NCI-H2196 treated with DMSO at 0.1 percent for 48 hours (cell line): ENCODE measurements at regions not wholly inside any gene's neighbourhood (a gene's known extent, or its start where the extent isn't known, plus 50 kb on each side); places are given as distances from the start of the nearest gene placed in this dataset.

Experiments used
- DNase-seq: peaks from one replicate; lab custom pipeline; 2025; ENCODE audit not compliant: unreplicated experiment; lab: John Stamatoyannopoulos, UW

DNA sequence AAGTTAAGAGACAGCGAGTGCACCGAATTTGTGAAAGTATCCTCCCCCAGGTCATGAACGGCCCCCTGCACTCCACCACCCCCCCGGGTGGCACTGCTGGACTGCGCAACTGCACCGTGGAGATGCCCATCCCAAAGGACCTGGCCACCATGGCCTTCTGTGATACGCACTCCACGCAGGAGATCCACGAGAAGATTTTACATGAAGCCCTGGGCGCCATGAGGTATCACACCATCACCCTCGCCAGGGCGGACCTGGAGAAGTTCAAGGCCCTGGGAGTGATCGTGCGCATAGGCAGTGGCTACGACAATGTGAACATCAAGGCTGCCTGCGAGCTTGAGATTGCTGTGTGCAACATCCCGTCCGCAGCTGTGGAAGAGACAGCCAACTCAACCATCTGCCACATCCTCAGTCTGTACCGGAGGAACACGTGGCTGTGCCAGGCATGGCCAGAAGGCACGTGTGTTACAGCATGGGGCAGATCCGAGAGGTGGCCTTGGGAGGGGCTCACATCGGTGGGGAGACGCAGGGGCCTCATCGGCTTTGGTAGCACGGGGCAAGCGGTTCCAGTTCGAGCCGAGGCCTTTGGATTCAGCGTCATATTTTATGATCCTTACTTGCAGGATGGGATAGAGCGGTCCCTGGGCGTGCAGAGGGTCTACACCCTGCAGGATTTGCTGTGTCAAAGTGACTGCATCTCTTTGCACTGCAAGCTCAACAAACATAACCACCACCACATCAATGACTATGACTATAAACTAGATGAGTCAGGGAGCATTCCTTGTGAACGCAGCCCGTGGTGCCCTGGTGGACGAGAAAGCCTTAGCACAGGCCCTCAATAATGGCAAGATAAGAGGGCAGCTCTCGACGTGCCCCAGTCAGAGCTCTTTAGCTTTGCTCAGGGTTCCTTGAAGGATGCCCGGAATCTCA lies 290.8 kb upstream of the MC4R start:
- DNase-seq, result no peak

DNA sequence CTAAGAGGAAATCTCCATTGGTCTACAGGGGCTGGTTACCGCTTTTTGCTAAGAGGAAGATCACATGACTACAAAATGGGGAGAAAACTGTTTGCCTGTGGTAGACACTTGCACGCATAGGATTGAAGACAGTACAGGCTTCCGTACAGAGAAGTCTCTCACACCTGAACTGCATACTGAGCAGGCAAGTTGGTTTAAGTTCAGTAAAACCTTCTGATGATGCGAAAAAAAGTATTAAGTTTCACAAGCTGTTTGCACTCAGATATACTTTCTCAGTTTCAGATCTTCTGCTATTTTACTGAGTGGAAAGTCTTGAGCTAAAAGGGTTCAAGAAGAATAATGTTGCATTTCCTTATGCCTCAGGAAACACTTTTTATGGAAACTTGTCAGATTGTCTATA lies 292.2 kb upstream of the MC4R start:
- no peak for DNase-seq

DNA sequence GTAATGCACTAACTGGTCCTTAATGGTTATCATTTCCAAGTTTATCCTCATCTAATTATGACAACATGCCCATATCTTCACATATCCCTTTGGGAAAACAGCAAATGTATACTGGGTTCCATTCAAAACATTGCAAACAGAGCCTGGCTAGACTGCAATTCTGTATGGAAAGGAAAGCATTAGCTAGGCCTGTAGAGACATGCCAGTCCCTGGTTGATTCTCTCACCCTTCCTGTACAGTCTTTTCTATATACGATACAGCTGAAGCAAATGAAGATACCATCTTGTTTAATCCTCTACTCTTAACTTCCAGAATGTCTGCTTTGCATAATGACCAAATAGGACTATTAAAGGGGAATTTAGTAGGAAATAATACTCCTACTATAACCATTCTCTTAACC lies 294.4 kb upstream of the MC4R start:
- DNase-seq, result no peak

DNA sequence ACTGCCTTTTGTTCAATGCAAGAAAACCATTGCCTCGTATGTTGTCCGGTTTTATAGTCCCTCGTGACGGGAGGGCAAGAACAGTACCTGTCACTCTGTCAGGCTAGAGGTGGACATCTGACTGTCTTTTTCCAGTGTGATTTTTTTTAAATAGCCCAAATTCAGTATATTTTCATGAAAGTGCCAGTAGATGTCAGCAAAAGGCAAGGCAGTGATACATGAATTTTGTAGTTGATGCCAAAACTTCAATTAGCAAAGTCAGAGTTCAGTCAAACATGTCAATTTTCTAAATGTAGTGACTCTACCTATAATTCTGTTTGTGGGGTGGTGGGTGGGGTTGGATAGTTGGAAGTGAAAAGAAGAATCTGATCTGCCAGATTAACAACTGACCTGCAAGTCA lies 296.0 kb upstream of the MC4R start:
- no peak for DNase-seq

DNA sequence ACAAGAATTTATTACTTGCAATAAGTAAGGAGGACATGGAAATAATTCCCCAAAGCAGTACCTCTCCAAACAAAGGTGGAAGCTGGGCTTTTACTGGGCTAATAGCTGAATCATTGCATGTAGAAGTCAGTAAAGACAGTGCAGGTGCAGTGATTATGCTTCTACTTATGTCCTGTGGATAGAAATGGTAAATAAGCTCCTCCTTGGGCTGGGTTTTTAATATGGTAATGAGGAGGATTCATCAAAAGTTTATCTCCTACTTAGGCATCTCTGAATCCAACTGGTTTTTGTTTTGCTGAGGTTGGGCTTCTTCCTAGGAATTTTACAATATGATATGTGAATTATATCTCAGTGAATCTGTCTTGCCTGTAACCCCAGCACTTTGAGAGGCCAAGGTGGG lies 297.4 kb upstream of the MC4R start:
- no peak for DNase-seq

DNA sequence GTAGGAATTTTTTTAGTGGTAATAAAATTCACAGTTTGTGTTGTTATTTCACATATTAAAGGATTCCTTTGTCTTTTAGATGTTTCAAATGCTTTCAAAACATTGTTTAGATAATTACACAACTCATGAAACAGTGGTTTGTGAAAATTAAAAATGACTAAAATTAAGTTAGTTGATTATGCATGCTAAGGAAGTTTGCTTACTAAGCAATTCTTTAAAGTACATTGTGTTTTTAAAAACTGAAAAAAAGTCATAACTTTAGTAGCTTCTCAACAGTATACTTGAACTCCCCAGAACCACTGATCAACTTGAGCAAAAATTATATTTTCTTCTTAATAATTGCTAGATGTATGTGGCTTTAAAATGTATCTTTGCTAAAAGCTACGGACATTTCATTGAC lies 298.4 kb upstream of the MC4R start:
- no peak for DNase-seq

DNA sequence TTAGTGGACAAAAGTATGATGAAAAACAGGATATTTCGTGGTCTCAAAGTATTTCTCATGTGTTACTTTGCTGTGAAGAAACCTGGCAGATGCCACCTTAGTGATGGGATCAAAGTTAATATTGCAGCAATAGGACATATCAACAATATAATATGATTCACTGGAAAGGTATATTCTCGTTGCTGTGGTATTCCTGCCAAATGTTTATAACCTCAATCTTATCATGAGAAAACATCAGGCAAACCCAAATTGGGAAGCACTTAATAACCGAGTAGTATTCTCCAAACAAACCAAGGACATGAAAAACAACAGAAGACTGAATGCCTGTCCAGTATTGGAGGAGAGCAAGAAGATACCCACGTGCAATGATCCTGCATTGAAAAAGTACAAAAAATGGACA lies 302.6 kb upstream of the MC4R start:
- DNase-seq, result no peak

DNA sequence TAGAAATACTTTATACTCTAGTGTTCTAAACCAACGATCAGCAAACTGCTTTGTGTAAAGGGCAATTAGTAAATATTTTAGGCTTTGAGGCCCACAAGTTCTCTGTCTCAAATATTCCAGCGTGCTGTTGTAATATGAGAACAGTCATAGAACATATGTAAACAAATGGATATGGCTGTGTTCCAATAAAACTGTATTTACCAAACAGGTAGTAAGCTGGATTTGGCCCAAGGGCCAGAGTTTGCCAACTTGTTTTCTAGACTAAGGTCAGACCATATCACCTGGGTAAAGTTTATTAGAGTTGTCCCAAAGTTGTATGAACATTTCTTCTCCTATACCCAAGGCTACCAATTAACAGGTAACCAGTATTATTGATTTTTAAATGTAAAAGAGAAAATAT lies 303.2 kb upstream of the MC4R start:
- peak; percentile 20 for DNase-seq

DNA sequence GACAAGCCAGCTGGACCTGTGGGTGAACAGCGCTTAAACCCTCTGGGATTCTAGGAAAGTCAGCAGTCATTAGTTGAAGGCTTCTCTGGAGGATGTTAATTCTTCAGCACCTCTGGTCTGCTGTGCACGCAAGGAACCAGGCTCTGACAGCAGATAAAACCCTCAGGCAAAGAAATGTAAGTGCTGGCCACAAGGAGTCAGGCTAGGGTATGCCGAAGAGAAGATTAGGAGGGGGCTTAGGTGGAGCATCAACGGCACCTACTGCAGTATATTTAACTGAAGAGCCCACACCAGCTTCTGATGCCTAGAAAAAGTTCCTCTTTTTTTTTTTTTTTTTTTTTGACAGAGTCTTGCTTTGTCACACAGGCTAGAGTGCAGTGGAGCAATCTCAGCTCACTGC lies 304.2 kb upstream of the MC4R start:
- DNase-seq, result no peak

DNA sequence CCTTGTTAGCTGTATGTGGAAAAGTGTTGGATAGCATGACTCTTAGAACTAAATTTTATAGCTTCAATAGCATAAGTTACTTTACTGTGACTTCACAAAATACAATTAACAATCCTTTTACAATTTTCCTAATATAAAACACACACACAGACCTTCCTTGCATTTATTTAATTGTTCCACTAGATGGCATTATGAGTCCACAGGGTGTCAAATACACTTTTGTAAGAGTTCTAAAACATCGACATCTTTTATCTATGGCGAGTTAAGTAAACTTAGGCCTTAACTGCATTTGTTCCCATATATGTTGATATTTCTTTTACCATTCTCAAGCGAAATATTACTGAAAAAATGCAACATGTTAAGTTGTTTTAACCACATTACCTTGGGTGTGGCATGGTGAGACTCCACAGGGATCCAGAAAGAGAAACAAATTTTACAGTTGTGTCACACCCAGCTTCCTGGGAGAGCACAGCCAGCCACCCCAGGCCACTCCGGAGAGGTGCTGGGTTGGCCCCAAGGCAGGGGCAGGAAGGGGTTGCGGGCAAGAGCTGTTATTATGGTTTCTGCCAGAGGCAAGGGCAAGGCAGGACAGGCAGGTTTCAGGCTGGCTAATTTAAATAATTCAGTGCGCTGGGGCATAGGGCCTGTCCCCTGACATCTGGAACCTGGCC lies 312.4 kb upstream of the MC4R start:
- no peak for DNase-seq

DNA sequence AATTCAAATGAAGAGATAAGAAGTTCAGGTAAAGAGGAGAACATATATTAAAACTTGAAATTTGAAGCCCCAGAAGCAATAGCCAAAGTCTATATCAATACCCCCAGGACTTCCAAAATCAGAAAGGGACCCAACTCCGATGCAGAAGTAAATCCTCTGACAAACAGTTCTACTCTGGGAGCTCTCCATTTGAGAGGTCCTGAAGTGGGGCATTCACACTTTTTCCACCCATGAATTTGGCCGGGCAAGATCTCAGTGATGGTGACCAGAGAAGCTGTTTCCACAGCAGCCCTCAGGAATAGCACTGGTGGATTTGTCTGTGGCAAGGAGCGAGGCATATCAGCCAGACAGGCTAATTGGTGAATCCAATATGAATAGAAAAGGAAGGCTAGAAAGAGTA lies 313.6 kb upstream of the MC4R start:
- DNase-seq, result no peak

DNA sequence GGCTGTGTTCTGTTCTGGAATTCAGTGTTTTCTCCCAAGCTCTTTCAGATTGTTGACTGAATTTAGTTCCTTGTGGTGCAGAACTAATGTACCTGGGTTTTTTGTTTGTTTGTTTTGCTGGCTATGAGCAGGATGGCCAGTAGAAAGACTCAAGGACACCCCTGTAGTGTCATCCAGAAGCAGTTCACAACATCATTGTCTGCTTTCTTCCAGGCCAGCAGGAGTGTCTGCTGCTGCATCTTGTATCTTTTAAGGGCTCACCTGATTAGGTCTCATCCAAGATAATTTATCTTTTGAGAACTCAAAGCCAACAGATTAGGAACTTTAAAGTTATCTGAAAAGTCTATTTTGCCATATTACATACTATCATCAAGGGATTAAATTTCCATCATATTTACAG lies 318.5 kb upstream of the MC4R start:
- DNase-seq, result no peak

DNA sequence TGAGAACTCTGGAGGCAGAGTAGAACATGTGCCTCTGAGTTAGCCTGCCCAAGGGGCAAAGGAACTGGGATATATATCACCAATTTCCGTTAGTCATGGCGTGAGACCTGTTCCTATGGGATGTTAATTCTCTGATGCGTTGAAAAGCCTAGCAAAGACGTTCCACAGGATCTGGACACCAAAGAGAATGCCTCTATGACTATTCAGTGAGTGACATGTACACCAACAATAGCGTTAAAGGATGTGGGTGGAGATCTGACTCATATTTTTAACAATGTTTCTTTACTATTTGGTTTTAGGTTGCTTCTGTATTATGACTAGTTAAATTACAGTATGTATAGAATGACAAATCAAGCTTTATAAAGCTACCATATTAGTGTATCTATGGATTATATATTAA lies 320.9 kb upstream of the MC4R start:
- DNase-seq, result no peak

DNA sequence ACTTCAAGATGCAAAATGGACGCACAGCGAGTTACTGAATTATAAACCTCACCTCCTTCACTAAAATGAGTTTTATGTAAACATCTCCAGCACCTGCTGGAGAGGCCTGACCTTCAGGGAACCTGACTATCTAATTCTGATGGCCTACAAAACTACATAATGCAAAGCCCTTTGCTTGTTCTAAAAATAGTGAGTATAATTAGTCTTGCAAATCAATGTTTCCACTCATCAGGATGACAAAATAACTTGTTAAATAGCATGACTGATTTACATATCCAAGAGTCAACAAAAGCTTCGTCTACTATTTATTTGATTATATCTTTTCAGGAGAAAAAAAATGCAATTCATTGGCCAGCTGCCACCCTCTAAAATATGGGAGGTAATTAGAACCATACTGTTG lies 326.3 kb upstream of the MC4R start:
- no peak for DNase-seq

DNA sequence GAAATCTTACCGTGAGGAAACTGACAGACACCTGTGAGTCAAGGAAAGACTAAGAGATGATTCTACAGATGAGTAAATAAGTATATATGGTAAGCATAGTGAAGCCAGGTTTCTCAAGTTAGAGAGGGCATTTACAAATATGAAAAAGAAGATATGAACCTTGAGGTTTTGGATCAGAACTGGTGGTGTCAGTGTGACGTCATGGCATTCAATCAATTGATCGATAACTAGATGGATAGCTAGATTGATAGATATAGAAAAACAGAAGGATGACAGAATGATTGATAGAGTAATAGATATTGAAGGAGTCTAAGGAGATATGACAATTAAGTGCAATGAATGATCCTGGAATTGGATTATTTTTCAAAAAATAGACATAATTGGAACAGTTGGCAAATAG lies 350.2 kb upstream of the MC4R start:
- DNase-seq, result no peak

DNA sequence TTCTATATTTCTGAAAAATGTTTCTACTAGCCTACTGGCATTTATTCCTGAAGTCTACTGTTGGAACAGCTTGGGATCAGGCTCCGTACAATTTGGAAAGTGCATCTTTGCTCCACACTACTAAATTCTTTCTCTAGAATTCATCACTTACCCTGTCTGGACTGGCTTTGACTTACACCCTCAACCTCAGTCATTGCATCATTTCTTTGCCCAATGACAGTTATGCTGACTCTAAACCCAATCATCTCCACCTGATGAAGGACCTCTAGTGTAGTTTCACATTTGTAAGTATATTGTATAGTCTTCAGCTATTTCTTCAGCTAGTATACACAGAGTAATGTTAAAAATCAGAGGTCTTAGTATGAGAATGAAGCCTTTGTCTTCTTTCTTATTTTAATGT lies 359.6 kb upstream of the MC4R start:
- DNase-seq, result no peak

DNA sequence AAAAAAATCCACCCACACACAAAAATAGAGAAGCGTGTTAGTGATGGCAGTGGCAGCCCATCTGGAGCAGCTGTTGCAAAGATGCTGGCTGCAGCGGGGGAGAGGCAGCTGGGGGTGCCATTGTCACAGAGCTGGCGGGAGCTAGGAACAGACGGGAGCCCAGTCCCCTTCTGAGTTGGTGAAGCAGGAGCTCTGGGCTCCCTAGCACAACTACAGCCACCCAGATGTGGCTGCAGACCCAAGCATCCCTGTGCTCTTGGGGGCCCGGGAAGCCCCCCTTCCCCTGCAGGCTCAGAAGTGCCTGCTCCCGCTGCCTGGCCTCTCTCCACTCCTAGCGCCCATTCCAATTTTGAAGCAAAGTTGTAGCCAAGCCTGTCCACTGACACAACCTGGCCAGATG lies 366.6 kb upstream of the MC4R start:
- DNase-seq, result no peak

DNA sequence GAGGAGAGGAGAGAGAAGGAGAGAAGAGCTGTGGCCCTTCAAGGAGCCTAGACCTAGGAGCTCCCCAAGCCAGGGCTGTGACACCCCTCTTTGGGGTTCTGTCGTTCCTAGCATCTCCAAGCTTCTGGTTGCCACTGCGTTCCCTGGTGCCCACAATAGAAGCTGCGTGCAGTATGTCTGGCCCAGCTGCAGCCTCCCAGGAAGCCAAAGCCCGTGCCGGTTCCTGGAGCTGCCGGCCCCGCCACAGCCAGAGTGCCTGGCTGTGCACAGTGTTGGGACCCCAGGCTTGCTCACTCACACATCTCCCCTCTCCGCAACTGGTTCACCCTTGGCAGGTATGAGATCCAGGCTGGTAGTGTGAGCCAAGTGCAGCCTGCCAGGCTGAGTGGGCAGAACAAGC lies 367.7 kb upstream of the MC4R start:
- DNase-seq, result no peak

DNA sequence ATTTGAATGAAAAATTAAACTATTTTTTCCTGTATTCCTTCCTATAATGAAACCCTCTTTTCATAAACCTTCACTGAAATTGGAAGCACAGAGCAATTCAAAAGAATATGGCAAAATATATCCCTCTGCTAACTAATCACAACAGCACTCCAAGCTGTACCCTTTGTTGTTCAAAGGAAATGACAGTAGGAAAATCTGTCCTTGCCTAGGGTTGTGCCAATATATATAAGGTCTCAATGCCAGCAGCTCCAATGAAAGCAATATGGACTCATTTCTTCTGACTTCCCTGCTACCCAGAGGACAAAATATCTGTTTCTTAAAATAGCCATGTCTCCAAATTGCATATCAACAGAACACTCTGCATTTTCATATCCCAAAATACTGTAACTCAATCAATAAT lies 373.9 kb upstream of the MC4R start:
- DNase-seq, result no peak

DNA sequence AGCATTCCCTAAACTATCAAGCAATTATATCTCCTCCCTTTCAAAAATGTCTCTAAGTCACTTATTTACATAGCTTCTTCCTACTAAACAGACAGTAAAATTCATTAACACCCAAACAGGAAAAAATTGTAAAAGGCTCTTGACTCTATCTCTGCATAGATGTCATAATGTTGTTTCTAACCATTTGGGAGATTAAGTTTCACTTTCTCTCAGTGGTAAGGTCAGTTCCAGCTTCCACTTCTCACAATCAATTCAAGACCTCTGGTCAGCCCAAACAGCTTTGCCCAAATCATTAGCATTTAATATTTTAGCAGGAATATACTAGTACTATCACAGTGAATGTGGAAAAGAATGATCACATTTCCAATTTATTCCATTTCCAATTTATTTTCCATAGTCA lies 374.3 kb upstream of the MC4R start:
- DNase-seq, result no peak

DNA sequence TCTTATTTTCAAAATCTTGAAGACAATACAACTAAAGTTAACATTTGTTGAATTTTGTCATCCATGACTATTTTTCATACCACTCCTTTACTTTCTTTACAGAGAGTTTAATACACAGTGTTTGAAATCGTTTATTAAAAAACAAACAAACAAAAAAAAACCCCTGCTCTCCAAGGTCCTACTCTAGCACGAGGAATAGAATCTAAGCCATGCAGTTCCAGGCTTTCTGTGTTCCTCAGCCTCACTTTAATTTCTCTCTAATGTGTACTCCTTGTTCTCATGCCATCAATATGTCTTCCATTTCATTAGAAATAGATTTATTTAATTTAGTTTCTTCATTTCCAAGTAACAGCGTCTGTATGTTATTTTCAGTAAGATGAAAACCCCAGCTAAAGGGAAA lies 381.2 kb upstream of the MC4R start:
- DNase-seq, result no peak

DNA sequence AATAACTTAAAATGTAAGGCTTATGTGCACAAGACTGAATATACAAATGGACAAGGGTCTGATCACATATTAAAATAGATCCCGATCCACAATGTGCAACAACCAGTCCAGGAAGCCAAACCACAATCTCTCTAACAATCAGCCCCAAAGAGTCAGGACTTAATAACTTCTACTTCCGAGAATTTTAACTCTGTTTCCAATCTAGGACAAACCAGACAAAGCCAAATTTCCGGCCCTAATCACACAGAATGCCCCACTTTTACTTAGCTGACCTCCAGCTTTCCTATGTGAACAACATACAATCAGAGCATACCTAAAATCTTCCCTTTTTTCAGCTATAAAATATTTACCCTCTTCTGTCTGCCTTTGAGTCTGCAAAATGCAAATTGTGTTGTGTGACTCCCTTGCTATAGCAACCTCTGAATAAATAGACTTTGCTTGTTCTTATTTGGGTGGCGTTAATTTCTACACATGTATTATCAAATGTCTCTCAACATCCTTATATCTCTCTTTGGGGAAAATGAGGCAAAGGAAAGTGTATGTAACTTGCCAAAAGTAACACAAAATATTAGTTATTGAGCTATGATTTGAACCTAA lies 381.9 kb upstream of the MC4R start:
- no peak for DNase-seq
